ENCODE measurements at regions not wholly inside any gene's neighbourhood (a gene's known extent, or its start where the extent isn't known, plus 50 kb on each side); places are given as distances from the start of the nearest gene placed in this dataset.
"Not testable (repeated sequence)": the region's sequence is repeated elsewhere in the genome, so short reads cannot be mapped to it uniquely, and the experiment has no call there.

GRCh38 chr18:2146092-2146491, 425.2 kb downstream of the METTL4 start:
- DNase-seq: no peak

DNA sequence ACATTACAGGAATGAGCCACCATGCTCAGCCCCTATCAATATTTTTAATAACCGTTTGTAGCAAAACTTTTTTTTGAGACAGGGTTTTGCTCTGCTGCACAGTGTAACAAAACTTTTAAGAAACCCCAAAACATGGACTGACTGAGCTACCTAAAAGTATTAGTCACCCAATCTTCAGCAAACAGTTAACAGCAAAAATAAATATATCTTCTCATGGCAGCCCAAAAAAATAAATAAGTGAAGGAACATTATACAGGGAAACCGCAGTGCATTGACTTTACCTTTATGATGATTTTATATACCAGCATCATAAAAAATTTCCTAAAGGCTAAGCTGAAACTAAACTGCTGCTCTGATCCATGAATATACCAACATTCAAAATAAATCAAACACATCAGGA, 424.6 kb downstream of the METTL4 start:
- no peak for DNase-seq

- DNase-seq: no peak
Measured at GRCh38 chr18:2147476-2148230, 423.7 kb downstream of the METTL4 start.

DNA sequence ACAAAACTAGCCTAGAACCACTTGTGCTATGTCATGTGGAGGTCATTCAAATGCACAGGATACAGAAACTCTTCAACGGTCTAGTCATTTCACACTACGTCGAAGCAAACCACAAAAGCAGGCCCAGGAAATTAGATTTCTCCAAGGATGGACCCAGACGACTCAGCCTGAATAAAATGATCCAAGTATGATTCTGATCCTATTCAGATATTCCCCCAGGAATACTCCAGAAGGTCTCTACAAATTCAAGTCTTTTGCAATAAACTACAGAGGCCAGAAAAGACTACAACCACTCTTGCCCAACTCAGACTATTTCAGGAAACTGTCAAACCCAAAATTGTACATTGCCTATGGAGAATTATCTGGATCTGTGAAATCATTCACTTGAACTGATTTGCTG, 422.5 kb downstream of the METTL4 start:
- DNase-seq: no peak

GRCh38 chr18:2150566-2150965, 420.7 kb downstream of the METTL4 start:
- DNase-seq: no peak

GRCh38 chr18:2154278-2154677, 417.0 kb downstream of the METTL4 start:
- no peak for DNase-seq

DNA sequence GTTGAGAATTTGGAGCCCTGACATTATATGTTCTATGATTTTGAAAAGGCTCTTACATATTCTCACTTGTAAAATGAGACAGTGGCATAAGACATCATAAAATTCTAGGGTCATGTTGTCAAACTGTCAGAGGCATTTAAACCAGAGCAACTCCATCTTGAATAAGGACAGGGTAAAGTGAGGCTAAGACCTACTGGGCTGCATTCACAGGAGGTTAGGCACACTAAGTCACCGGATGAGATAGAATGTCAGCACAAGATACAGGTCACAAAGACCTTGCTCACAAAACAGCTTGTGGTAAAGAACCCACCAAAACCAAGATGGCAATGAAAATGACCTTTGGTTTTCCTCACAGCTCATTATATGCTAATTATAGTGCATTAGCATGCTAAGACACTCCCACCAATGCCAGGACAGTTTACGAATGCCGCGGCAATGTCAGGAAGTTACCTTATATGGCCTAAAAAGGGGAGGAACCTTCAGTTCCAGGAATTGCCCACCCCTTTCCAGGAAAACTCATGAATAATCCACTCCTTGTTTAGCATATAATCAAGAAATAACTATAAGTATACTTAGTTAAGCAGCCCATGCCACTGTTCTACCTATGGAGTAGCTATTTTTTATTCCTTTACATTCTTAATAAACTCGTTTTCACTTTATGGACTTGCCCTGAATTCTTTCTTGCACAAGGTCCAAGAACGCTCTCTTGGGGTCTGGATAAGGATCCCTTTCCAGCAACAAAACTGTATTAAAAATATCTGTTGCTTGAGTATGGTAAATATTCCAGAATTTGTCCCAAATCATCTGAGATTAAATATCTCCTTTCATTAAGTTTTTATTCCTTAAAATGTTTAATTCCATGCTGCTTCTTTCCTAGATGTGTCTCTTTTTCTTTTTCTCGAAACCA, 406.4 kb downstream of the METTL4 start:
- DNase-seq: no peak

GRCh38 chr18:2166876-2167275, 404.4 kb downstream of the METTL4 start:
- not testable (repeated sequence) for DNase-seq

DNA sequence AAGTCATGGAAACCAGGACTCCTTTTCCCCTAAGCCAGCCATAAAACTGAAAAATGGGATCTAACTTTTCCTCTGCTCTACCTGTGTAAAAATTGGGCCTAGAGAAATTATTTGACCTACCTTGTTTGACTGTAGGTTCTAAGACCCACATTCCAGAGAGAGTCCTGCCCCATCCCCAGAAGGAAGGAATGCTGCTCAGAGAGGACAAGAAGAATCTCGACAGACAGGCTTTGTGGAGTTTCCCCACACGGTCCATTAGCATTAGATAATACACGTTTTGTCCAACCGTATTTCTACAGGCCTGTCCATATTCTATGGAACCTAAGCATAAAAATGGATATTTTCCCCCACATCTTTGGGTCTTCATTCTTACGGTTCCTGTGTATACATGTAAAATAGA, 403.3 kb downstream of the METTL4 start:
- DNase-seq: no peak

GRCh38 chr18:2169656-2170055, 401.6 kb downstream of the METTL4 start:
- no peak for DNase-seq

GRCh38 chr18:2171840-2172625, 399.3 kb downstream of the METTL4 start:
- DNase-seq: no peak

DNA sequence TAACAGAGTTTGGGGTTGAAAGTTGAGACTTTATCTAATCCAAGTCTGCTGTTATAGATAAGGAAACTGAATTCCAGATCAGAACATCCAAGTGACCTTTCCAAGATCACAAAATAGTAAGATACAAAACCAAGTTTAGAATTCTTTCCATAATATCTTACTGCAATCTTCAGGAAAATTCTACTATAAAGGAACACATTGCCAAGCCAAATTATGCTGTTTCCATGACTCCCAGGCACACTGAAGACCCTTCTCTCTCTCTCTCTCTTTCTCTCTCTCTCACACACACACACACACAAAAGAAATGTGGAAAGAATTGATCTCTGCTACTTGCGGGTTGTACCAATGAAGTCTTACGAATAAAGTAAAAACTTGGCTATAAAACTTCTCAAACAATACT, 398.4 kb downstream of the METTL4 start:
- DNase-seq: no peak

DNA sequence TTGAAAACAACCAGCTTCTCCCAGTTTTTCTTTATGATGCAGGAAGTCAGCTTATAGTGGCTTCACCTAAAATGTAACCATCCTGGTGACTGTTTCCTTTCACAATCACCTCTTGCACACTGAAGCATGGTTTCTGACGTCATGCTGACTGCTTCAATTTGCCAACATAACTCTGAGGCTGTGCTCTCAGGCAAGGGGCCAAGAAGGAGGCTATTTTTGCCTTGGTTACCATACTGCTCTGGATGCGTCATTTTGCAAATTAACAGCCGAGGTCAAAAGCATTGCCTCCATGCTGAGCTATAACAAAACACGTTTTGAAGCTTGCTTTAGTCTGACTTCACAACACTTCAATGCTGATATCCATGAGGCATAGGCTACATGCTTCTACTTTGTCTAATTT, 397.8 kb downstream of the METTL4 start:
- no peak for DNase-seq

DNA sequence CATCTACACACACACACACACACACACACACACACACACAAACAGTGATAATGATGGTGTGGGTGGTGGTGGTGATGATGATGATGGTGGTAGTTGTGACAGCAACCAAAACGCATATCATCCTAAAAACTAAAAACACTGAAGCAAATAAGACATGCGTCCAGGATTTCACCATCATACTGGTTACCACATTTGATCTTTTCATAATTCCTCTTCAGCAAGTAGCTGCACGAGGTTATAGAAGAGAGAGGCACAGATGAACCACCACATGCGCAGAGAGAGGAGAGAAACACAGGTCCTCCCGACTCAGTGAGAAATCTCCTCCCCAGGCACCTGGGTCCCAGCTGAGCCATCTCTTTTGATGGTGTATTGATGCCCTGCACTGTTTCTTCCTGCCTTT, 393.3 kb downstream of the METTL4 start:
- DNase-seq: no peak

GRCh38 chr18:2179498-2180183, 391.7 kb downstream of the METTL4 start:
- DNase-seq: no peak

DNA sequence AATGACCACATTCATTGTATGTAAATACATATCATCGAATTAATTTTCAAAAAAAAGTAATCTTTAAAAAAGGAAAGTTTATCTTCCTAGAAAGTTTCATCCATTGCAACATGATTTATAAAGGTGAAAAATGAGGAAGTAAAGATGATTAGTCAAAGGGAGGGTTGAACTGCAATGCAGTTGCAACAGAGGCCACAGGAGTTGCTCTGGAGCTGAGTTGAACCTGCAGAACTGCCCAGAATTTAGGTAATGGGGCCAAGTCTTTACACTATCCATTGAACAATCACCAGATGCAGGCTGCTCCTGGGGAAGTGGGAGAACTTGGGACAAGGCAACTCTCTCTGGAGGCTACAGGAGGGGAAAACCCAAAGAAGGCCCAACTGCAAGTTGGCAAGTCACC, 390.7 kb downstream of the METTL4 start:
- DNase-seq: no peak

GRCh38 chr18:2183432-2183831, 387.9 kb downstream of the METTL4 start:
- DNase-seq: no peak

DNA sequence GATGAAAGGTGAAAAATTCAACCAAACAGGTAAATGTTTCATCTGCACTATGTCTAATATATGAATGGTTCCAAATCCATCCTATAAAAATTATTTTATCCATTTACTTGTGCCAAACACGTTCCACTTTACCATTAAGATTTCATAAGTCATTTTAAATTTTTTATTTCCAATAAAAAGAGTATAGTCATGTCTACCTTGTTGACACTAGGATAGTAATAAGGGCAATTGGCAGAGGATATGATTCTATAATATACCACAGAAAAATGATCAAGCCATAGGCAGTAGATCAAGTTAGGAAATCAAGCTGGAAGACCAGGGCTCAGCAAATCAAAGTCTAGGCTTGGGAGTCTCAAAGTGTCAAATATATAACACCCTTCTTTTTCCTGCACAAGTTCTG, 384.3 kb downstream of the METTL4 start:
- no peak for DNase-seq

DNA sequence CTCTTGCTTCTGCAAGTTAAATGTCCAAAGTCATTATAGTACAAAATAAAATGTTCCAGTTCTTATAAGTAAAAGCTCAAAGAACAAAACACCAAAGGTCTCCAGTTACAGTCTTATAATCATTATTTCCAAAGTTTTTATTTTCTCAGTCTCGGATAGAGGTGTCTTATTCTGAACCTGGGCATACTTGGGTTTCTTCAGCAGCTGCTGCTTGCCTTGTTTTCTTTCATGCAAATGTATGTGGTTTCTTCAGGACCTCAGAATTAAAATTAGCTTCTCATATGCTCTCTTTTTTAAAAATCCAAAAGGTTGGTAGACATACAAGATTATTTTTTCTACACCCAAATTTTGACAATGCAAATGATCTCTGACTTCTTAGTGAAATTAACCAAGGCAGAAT, 383.0 kb downstream of the METTL4 start:
- DNase-seq: no peak

GRCh38 chr18:2191180-2191790, 380.0 kb downstream of the METTL4 start:
- no peak for DNase-seq

- no peak for DNase-seq
Measured at GRCh38 chr18:2192562-2192961, 378.7 kb downstream of the METTL4 start.

DNA sequence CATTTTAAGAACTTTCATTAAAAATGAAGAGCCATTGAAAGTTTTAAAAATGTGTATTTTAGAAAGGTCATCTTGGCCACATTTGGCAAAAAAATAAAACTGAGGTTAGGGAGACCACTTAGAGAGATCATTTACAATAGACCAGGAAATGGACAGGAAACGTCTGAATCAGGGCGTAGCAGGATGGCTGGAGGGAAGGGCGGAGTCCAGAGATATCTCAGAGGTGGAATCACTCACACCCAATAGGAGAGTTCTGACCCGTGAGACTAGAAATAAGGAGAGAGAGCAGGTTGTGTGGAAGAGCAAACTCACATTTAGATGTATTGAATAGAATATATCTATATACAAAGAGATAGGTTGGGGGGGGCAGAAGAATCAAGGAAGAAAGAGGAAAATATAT, 373.4 kb downstream of the METTL4 start:
- DNase-seq: no peak
